ENCODE measurements at regions not wholly inside any gene's neighbourhood (a gene's known extent, or its start where the extent isn't known, plus 50 kb on each side); places are given as distances from the start of the nearest gene placed in this dataset.
A peak's percentile ranks its signal among the peaks of the same experiment; 100 is the strongest.

DNA sequence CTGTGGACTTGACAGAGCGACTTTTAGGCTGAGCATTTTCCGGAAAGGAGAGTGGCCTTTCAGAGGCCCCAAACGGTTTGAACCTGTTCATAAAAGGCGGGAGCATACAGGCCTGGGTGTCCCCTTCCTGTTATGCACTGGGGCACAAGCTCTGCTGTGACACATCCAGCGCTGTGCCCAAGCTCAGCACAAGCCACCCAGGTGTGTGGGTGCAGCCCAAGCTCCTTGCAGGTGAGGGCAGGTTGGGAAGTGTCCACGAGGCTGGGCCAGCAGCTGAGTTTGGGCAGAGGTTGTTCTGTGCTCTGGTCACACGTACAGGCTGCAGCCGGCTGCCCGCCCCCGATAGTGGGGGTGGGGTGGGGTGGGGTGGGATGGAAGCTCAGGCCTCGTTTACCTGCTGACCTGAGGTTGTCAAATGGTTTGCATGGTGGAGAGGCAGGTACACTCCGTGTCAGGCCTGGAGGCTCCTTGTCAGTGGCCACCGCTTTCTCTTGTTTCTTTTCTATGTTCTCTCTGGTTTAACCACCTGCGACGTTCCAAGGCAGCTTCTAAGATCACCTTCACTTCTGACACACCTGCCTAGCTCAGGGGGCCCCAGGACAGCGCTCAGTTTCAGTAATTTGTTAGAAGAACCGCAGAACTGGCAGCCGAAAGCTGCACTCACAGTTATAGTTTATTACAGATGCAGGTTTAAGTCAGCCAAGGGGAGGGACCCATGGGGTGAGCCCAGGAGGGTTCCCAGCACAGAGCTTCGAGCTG, 194.7 kb upstream of the CIBAR2 start:
- no peaks in the 10 kb centered on the region for H3K79me2 ChIP-seq (ENCODE audit: insufficient read depth, low read length)
- ATAC-seq (ENCODE audit: insufficient read depth, low read depth) (no peak), DNase-seq (no peak)
- no peak overlapping the region for H3K4me3 ChIP-seq (ENCODE audit: low read depth in 1 of 2, low read length in 2 of 2)
- no peak overlapping the region for H3K4me2 ChIP-seq (ENCODE audit: insufficient read depth, low read length)
- H3K4me1 ChIP-seq (ENCODE audit: insufficient read depth, low read length), result peaks cover 15% of the 10 kb centered on the region
- no peaks in the 10 kb centered on the region for H4K20me1 ChIP-seq (ENCODE audit: insufficient read depth, low read length)
- H3K9ac ChIP-seq (ENCODE audit: low read depth, low read length), result no peak overlapping the region
- H2AFZ ChIP-seq (ENCODE audit: low read depth, low read length), result no peak overlapping the region
- 0 out of 2 replicates have a peak overlapping the region, but pooled peaks have one; percentile 8 for H3K27ac ChIP-seq (ENCODE audit: low read length)
- TF ChIP-seq EZH2 (IDR thresholded peaks at IDR 0.05; ENCODE audit: borderline replicate concordance, low read depth, low read length, severe bottlenecking), result no peak
- TF ChIP-seq, protein P1, sequence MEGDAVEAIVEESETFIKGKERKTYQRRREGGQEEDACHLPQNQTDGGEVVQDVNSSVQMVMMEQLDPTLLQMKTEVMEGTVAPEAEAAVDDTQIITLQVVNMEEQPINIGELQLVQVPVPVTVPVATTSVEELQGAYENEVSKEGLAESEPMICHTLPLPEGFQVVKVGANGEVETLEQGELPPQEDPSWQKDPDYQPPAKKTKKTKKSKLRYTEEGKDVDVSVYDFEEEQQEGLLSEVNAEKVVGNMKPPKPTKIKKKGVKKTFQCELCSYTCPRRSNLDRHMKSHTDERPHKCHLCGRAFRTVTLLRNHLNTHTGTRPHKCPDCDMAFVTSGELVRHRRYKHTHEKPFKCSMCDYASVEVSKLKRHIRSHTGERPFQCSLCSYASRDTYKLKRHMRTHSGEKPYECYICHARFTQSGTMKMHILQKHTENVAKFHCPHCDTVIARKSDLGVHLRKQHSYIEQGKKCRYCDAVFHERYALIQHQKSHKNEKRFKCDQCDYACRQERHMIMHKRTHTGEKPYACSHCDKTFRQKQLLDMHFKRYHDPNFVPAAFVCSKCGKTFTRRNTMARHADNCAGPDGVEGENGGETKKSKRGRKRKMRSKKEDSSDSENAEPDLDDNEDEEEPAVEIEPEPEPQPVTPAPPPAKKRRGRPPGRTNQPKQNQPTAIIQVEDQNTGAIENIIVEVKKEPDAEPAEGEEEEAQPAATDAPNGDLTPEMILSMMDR (IDR thresholded peaks at IDR 0.05; ENCODE audit: borderline replicate concordance, extremely low read depth, low read length, poor library complexity, severe bottlenecking), result no peak
- H3K36me3 ChIP-seq (ENCODE audit: insufficient read depth, low read length), result no peaks in the 10 kb centered on the region
- no peaks in the 10 kb centered on the region for H3K9me3 ChIP-seq (ENCODE audit: insufficient read depth, low read length, severe bottlenecking)
- no peaks in the 10 kb centered on the region for H3K27me3 ChIP-seq (ENCODE audit: insufficient read depth, low read length, poor library complexity)

DNA sequence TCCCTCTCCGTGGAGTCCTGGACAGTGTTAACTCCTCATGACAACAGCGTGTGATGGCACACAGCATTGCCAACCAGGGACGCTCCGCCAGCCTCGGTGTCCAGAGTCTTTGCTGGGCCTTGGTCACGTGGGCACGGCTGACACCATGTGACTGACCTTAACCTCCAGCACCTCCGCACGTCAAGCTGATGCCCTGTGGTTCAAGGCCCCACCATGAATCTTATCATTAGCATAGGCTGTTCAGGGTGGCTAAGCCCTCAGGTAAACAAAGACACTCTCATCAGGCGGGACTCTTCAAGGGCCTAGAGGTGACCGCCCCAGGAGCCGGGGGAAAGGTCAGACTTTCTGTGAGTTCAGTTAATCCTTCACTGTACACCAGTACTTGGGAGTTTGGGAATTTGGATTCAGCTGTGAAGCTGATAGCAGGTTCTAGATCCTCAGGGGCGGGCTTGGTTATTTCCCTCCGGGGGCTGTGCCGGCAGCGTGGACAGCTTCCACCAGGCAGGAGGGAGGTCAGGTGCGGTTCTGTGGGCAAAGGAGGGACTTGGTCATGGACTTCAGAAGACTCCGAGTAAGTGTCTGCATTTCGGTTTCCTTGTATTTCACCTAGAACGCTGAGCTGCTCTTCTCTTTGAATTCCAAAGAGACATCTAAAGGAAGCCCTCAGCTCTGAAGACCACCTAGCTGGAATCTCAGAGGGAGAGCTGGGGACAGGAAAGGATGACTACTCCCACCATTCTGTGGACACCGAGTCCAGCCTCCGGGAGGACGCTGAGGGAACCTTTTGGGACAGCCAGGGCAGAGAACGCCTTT, 195.5 kb upstream of the CIBAR2 start:
- no peaks in the 10 kb centered on the region for H3K27me3 ChIP-seq (ENCODE audit: insufficient read depth, low read length, poor library complexity)
- peaks cover 15% of the 10 kb centered on the region for H3K4me1 ChIP-seq (ENCODE audit: insufficient read depth, low read length)
- no peak overlapping the region for H3K9ac ChIP-seq (ENCODE audit: low read depth, low read length)
- no peak overlapping the region for H2AFZ ChIP-seq (ENCODE audit: low read depth, low read length)
- no peak for TF ChIP-seq EZH2 (IDR thresholded peaks at IDR 0.05; ENCODE audit: borderline replicate concordance, low read depth, low read length, severe bottlenecking)
- TF ChIP-seq, protein P1 (IDR thresholded peaks at IDR 0.05; ENCODE audit: borderline replicate concordance, extremely low read depth, low read length, poor library complexity, severe bottlenecking), result no peak
- DNase-seq (no peak), ATAC-seq (ENCODE audit: insufficient read depth, low read depth) (no peak)
- H3K79me2 ChIP-seq (ENCODE audit: insufficient read depth, low read length), result no peaks in the 10 kb centered on the region
- H3K27ac ChIP-seq (ENCODE audit: low read length), result no peak overlapping the region
- H3K9me3 ChIP-seq (ENCODE audit: insufficient read depth, low read length, severe bottlenecking), result no peaks in the 10 kb centered on the region
- no peaks in the 10 kb centered on the region for H4K20me1 ChIP-seq (ENCODE audit: insufficient read depth, low read length)
- no peaks in the 10 kb centered on the region for H3K36me3 ChIP-seq (ENCODE audit: insufficient read depth, low read length)
- no peak overlapping the region for H3K4me2 ChIP-seq (ENCODE audit: insufficient read depth, low read length)
- H3K4me3 ChIP-seq (ENCODE audit: low read depth in 1 of 2, low read length in 2 of 2), result no peak overlapping the region

DNA sequence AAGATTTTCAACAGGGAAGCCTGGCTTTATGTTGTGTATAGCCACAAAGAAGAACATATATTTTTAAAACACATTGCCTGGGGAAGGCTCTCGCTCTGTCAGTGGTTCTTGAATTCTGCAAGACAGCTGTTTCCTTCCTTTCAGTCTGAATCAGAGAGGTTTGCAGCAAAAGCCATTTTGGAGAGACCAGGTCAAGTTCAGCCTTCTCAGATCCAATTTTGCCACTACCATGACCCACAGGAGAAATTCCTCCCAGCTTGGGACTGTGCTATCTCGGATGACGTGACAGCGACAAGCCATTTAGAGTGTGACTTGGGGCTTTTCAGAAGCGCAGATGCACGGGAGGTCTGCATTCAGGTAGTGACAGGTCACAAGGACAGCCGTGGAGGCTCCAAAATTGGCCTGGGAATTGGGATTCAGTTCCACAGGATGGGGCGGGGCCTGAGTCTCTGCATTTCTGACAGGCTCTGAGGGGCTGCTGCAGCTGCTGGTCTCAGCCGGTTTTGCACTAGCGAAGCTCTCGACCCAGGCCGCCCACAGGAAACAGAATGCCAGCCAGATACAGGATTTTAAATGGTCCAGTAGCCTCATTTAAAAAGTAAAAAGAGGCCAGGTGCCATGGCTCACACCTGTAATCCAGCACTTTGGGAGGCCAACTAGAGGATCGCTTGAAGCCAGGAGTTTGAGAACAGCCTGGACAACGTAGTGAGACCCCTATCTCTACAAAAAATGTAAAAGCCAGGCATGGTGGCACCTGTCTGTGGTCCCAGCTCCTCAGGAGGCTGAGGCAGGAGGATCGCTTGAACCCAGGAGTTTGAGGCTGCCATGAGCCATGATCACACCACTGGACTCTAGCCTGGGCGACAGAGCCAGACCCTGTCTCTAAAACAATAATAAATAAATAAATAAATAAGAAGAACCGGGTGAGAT, 196.6 kb upstream of the CIBAR2 start:
- Histone ChIP-seq H4K20me1 (ENCODE audit: insufficient read depth, low read length) (no peaks in the 10 kb centered on the region), H3K4me3 (ENCODE audit: low read depth in 1 of 2, low read length in 2 of 2) (no peak overlapping the region), H3K9ac (ENCODE audit: low read depth, low read length) (no peak overlapping the region), H3K4me1 (ENCODE audit: insufficient read depth, low read length) (peaks cover 11% of the 10 kb centered on the region), H3K9me3 (ENCODE audit: insufficient read depth, low read length, severe bottlenecking) (no peaks in the 10 kb centered on the region), H3K27me3 (ENCODE audit: insufficient read depth, low read length, poor library complexity) (no peaks in the 10 kb centered on the region), H3K4me2 (ENCODE audit: insufficient read depth, low read length) (no peak overlapping the region), H3K27ac (ENCODE audit: low read length) (no peak overlapping the region), H2AFZ (ENCODE audit: low read depth, low read length) (no peak overlapping the region), H3K79me2 (ENCODE audit: insufficient read depth, low read length) (no peaks in the 10 kb centered on the region), H3K36me3 (ENCODE audit: insufficient read depth, low read length) (no peaks in the 10 kb centered on the region)
- TF ChIP-seq, protein P1 (IDR thresholded peaks at IDR 0.05; ENCODE audit: borderline replicate concordance, extremely low read depth, low read length, poor library complexity, severe bottlenecking), result no peak
- no peak for TF ChIP-seq EZH2 (IDR thresholded peaks at IDR 0.05; ENCODE audit: borderline replicate concordance, low read depth, low read length, severe bottlenecking)
- DNase-seq, result no peak
- no peak for ATAC-seq (ENCODE audit: insufficient read depth, low read depth)
